Osteoblast (primary cell): ENCODE measurements at regions not wholly inside any gene's neighbourhood (a gene's known extent, or its start where the extent isn't known, plus 50 kb on each side); places are given as distances from the start of the nearest gene placed in this dataset.

Experiments
- DNase-seq: peaks from one replicate; pipeline ENCODE4 v3.0.0; 2011; ENCODE audit warnings: low spot score, mixed read lengths; ENCODE audit not compliant: insufficient read length; ENCODE audit errors: missing footprints
- H2AFZ ChIP-seq: 2 replicates; pipeline ENCODE4 v1.6.0; 2011; ENCODE audit warnings: mild to moderate bottlenecking, low read length
- H3K27ac ChIP-seq: 2 replicates; pipeline ENCODE4 v1.5.1; 2011; ENCODE audit warnings: mild to moderate bottlenecking, low read depth, low read length, moderate library complexity
- H3K27me3 ChIP-seq: 2 replicates; pipeline ENCODE4 v1.6.0; 2012; ENCODE audit warnings: mild to moderate bottlenecking, control low read depth, inconsistent platforms, low read length, moderate library complexity; ENCODE audit not compliant: insufficient read depth
- H3K36me3 ChIP-seq: 2 replicates; pipeline ENCODE4 v1.5.1; 2011; ENCODE audit warnings: mild to moderate bottlenecking, low read length, control low read depth, moderate library complexity; ENCODE audit not compliant: insufficient read depth
- H3K4me1 ChIP-seq: 2 replicates; pipeline ENCODE4 v1.5.1; 2011; ENCODE audit warnings: mild to moderate bottlenecking, low read length, control low read depth, moderate library complexity; ENCODE audit not compliant: insufficient read depth
- H3K4me2 ChIP-seq: 2 replicates; pipeline ENCODE4 v1.6.0; 2011; ENCODE audit warnings: mild to moderate bottlenecking, low read length; ENCODE audit not compliant: insufficient read depth
- H3K4me3 ChIP-seq: fragments of 200-600 bp; sonication (generic); 3 replicates; pipeline ENCODE4 v1.5.1; 2012; ENCODE audit warnings: mild to moderate bottlenecking, low read length, inconsistent platforms; ENCODE audit not compliant: insufficient read depth
- H3K79me2 ChIP-seq: 2 replicates; pipeline ENCODE4 v1.6.0; 2012; ENCODE audit warnings: mild to moderate bottlenecking, low read length, control low read depth, inconsistent platforms; ENCODE audit not compliant: insufficient read depth
- H3K9me3 ChIP-seq: 2 replicates; pipeline ENCODE4 v1.5.1; 2011; ENCODE audit warnings: low read depth, low read length, control low read depth
- H4K20me1 ChIP-seq: 2 replicates; pipeline ENCODE4 v1.6.0; 2012; ENCODE audit warnings: mild to moderate bottlenecking, low read length, control low read depth; ENCODE audit not compliant: insufficient read depth
- CTCF ChIP-seq: IDR thresholded peaks from 2 replicates; pipeline ENCODE4 v1.5.1; 2011; ENCODE audit warnings: mild to moderate bottlenecking, low read depth, low read length, moderate library complexity; ENCODE audit errors: extremely low read depth

- no peaks in the 10 kb centered on the region for H3K36me3 ChIP-seq
- H3K4me3 ChIP-seq, result no peak overlapping the region
- H3K9me3 ChIP-seq, result no peaks in the 10 kb centered on the region
- H3K4me1 ChIP-seq, result no peaks in the 10 kb centered on the region
- TF ChIP-seq CTCF, result no peak
- H3K4me2 ChIP-seq, result no peak overlapping the region
- no peak overlapping the region for H3K27ac ChIP-seq
- no peaks in the 10 kb centered on the region for H3K27me3 ChIP-seq
- no peaks in the 10 kb centered on the region for H3K79me2 ChIP-seq
- no peak overlapping the region for H2AFZ ChIP-seq
- DNase-seq, result no peak
- H4K20me1 ChIP-seq, result no peaks in the 10 kb centered on the region
Measured at GRCh38 chr1:55604749-55605148, 389.6 kb upstream of the USP24 start.

GRCh38 chr1:55604179-55604578 lies 389.0 kb upstream of the USP24 start:
- no peaks in the 10 kb centered on the region for H3K4me1 ChIP-seq
- no peak for TF ChIP-seq CTCF
- H3K79me2 ChIP-seq, result no peaks in the 10 kb centered on the region
- no peak for DNase-seq
- H3K9me3 ChIP-seq, result no peaks in the 10 kb centered on the region
- H3K4me3 ChIP-seq, result no peak overlapping the region
- no peak overlapping the region for H3K4me2 ChIP-seq
- H3K27ac ChIP-seq, result no peak overlapping the region
- H2AFZ ChIP-seq, result no peak overlapping the region
- H3K27me3 ChIP-seq, result no peaks in the 10 kb centered on the region
- no peaks in the 10 kb centered on the region for H3K36me3 ChIP-seq
- no peaks in the 10 kb centered on the region for H4K20me1 ChIP-seq

GRCh38 chr1:55600242-55600641 lies 385.1 kb upstream of the USP24 start:
- Histone ChIP-seq H3K36me3 (no peaks in the 10 kb centered on the region), H3K9me3 (no peaks in the 10 kb centered on the region), H3K27me3 (no peaks in the 10 kb centered on the region), H3K27ac (no peak overlapping the region), H3K79me2 (no peaks in the 10 kb centered on the region), H2AFZ (no peak overlapping the region), H3K4me3 (no peak overlapping the region), H4K20me1 (no peaks in the 10 kb centered on the region), H3K4me1 (no peaks in the 10 kb centered on the region), H3K4me2 (no peak overlapping the region)
- DNase-seq, result no peak
- TF ChIP-seq CTCF, result no peak

GRCh38 chr1:55597910-55598309 lies 382.7 kb upstream of the USP24 start:
- Histone ChIP-seq H3K79me2 (no peaks in the 10 kb centered on the region), H3K4me1 (no peaks in the 10 kb centered on the region), H3K27me3 (no peaks in the 10 kb centered on the region), H3K4me2 (no peak overlapping the region), H3K9me3 (no peaks in the 10 kb centered on the region), H3K4me3 (no peak overlapping the region), H3K36me3 (no peaks in the 10 kb centered on the region), H3K27ac (no peak overlapping the region), H2AFZ (no peak overlapping the region), H4K20me1 (no peaks in the 10 kb centered on the region)
- DNase-seq, result no peak
- no peak for TF ChIP-seq CTCF
